Adrenal gland (tissue), 5 donors: ENCODE measurements at regions not wholly inside any gene's neighbourhood (a gene's known extent, or its start where the extent isn't known, plus 50 kb on each side); places are given as distances from the start of the nearest gene placed in this dataset.

Experiments used
- CTCF ChIP-seq, 6 experiments: fragments of 450-650 bp in 4 of 6; fragments of 200-600 bp in 2 of 6; sonication (generic) in 1 of 6; IDR thresholded peaks; 1 replicate in 5 of 6; 2 replicates in 1 of 6; pipeline versions ENCODE4 v1.5.1 to v1.8.0; 2016 to 2021; ENCODE audit warnings: antibody characterized with exemption in 6 of 6, mild to moderate bottlenecking in 2 of 6, moderate library complexity in 1 of 6
- POLR2A ChIP-seq, 2 donors: fragments of 450-650 bp; IDR thresholded peaks; one replicate each; pipeline ENCODE4 v1.6.1; 2017; ENCODE audit warnings: antibody characterized with exemption in 2 of 2, mild to moderate bottlenecking in 2 of 2, moderate library complexity in 1 of 2
- donor health status: DM: no; HTN: no; CAD: no.

- TF ChIP-seq POLR2A (IDR thresholded peaks at IDR 0.05), result no peak
- no peak for TF ChIP-seq CTCF (IDR thresholded peaks at IDR 0.05)
Observed at GRCh38 chr5:154686490-154686889, 68.7 kb upstream of the LARP1 start.
